Panc1 (cell line): ENCODE measurements at regions not wholly inside any gene's neighbourhood (a gene's known extent, or its start where the extent isn't known, plus 50 kb on each side); places are given as distances from the start of the nearest gene placed in this dataset.

Experiments
- CTCF ChIP-seq: fragments of 450-650 bp; IDR thresholded peaks from 2 replicates; pipeline ENCODE4 v1.5.1; 2017; ENCODE audit warnings: mild to moderate bottlenecking
- SIN3A ChIP-seq: IDR thresholded peaks from 2 replicates; pipeline ENCODE4 v1.6.1; 2012; ENCODE audit warnings: low read depth, mild to moderate bottlenecking, low read length, moderate library complexity, borderline replicate concordance; ENCODE audit not compliant: insufficient read depth
- TCF7L2 ChIP-seq: IDR thresholded peaks from 2 replicates; pipeline ENCODE4 v1.6.1; 2011; ENCODE audit warnings: mild to moderate bottlenecking, low read depth, low read length, inconsistent platforms

DNA sequence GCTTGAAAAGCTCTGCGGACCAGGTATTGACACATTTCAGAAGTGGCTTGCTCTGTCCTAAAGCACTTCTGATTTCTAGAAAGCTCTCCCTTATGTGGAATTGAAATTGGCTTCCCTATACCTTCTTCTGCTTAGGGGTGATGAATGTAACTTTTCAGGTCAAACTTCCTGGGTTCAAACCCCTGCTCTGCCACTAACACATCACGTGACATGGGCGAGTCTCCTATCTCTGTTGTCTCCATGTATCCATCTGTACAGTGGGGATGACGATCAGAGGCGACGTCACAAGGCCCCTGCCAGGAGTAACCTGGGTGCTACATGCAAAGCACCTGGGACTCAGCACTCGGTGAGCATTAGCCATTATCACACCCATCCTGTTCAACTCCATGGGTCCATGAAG lies 73.7 kb upstream of the PIWIL1 start:
- TF ChIP-seq CTCF (no peak), TCF7L2 (no peak), SIN3A (no peak)
